Esophagus squamous epithelium (tissue), 5 donors: ENCODE measurements at regions not wholly inside any gene's neighbourhood (a gene's known extent, or its start where the extent isn't known, plus 50 kb on each side); places are given as distances from the start of the nearest gene placed in this dataset.

Source experiments
- DNase-seq: peaks from one replicate; lab custom pipeline; 2025; lab: John Stamatoyannopoulos, UW
- H3K27ac ChIP-seq, 4 donors: fragments of 200-600 bp; sonication (generic); one replicate each; pipeline ENCODE4 v1.5.1; 2016 to 2019; ENCODE audit warnings: mild to moderate bottlenecking in 1 of 4
- H3K27me3 ChIP-seq, 4 donors: fragments of 200-600 bp; sonication (generic); 1 replicate in 3 of 4; 2 replicates in 1 of 4; pipeline versions ENCODE4 v1.5.1 to v1.6.0; 2017 to 2021; ENCODE audit warnings: antibody characterized with exemption in 1 of 4
- H3K36me3 ChIP-seq, 3 donors: fragments of 200-600 bp; sonication (generic); one replicate each; pipeline ENCODE4 v1.5.1; 2016 to 2019
- H3K4me1 ChIP-seq, 3 donors: fragments of 200-600 bp; sonication (generic); one replicate each; pipeline ENCODE4 v1.5.1; 2017 to 2019
- H3K4me3 ChIP-seq, 4 donors: fragments of 200-600 bp; sonication (generic); 1 replicate in 3 of 4; 2 replicates in 1 of 4; pipeline ENCODE4 v1.5.1; 2016 to 2019; ENCODE audit warnings: mild to moderate bottlenecking in 2 of 4, moderate library complexity in 1 of 4
- H3K9me3 ChIP-seq, 3 donors: fragments of 200-600 bp; sonication (generic); one replicate each; pipeline ENCODE4 v1.5.1; 2016 to 2019
- CTCF ChIP-seq, 6 experiments: fragments of 450-650 bp in 4 of 6; fragments of 200-600 bp in 2 of 6; sonication (generic) in 2 of 6; IDR thresholded peaks; one replicate each; pipeline ENCODE4 v1.5.1; 2016 to 2019; ENCODE audit warnings: antibody characterized with exemption in 6 of 6, mild to moderate bottlenecking in 4 of 6, moderate library complexity in 4 of 6
- POLR2A ChIP-seq, 4 donors: fragments of 450-650 bp; IDR thresholded peaks; one replicate each; pipeline ENCODE4 v1.6.1; 2017; ENCODE audit warnings: antibody characterized with exemption in 4 of 4, mild to moderate bottlenecking in 4 of 4, moderate library complexity in 3 of 4
- WGBS, 2 donors: methylation state at CpG; one replicate each; pipeline ENCODE4 v1.1.5; 2018; 5-methylcytosine and 5-hydroxymethylcytosine counted together
- intact Hi-C: fragments of 100-400 bp; cut with DNase I; formaldehyde crosslinking; loops from one replicate; pipeline ENCODE4 v1.15.0; 2022
- donor health status: DM: yes; HTN: yes; CAD: no.

GRCh38 chrX:141975839-141976238, 72.1 kb downstream of the MAGEC1 start:
- H3K4me1 ChIP-seq: no peaks in the 10 kb centered on the region
- DNase-seq: no peak
- intact Hi-C loops: no loop called here
- H3K27me3 ChIP-seq: no peaks in the 10 kb centered on the region
- no peak for TF ChIP-seq POLR2A (IDR thresholded peaks at IDR 0.05)
- no peak for TF ChIP-seq CTCF (IDR thresholded peaks at IDR 0.05)
- no peaks in the 10 kb centered on the region for H3K36me3 ChIP-seq
- H3K9me3 ChIP-seq: no peaks in the 10 kb centered on the region
- 49 to 56% methylated on average over 3 of the region's 3 CpGs for WGBS, 2 donors
- H3K27ac ChIP-seq: no peak overlapping the region
- no peak overlapping the region for H3K4me3 ChIP-seq

GRCh38 chrX:141969706-141970105, 66.0 kb downstream of the MAGEC1 start:
- H3K27me3 ChIP-seq: no peaks in the 10 kb centered on the region
- H3K9me3 ChIP-seq: no peaks in the 10 kb centered on the region
- intact Hi-C loops: no loop called here
- H3K36me3 ChIP-seq: no peaks in the 10 kb centered on the region
- no peak for TF ChIP-seq CTCF (IDR thresholded peaks at IDR 0.05)
- no peak for TF ChIP-seq POLR2A (IDR thresholded peaks at IDR 0.05)
- H3K4me3 ChIP-seq: no peak overlapping the region
- DNase-seq: no peak
- no peak overlapping the region for H3K27ac ChIP-seq
- no peaks in the 10 kb centered on the region for H3K4me1 ChIP-seq

GRCh38 chrX:141960578-141960977, 56.9 kb downstream of the MAGEC1 start:
- DNase-seq: no peak
- Histone ChIP-seq H3K4me3 (no peak overlapping the region), H3K9me3 (no peaks in the 10 kb centered on the region), H3K36me3 (no peaks in the 10 kb centered on the region), H3K27me3 (no peaks in the 10 kb centered on the region), H3K4me1 (no peaks in the 10 kb centered on the region), H3K27ac (no peak overlapping the region)
- TF ChIP-seq POLR2A (IDR thresholded peaks at IDR 0.05): no peak
- TF ChIP-seq CTCF (IDR thresholded peaks at IDR 0.05): no peak
- intact Hi-C loops: no loop called here
- WGBS, 2 donors: 84 to 90% methylated on average over 4 of the region's 4 CpGs
